Karpas-422 (cell line): ENCODE measurements at regions not wholly inside any gene's neighbourhood (a gene's known extent, or its start where the extent isn't known, plus 50 kb on each side); places are given as distances from the start of the nearest gene placed in this dataset.
"Not testable (repeated sequence)": the region's sequence is repeated elsewhere in the genome, so short reads cannot be mapped to it uniquely, and the experiment has no call there.

Experiments used
- DNase-seq: peaks from one replicate; pipeline ENCODE4 v3.0.0-alpha.2; 2015
- H2AFZ ChIP-seq: fragments of 200-600 bp; sonication (generic); 2 replicates; pipeline ENCODE4 v1.6.1; 2014; ENCODE audit warnings: antibody characterized with exemption, low read length, mixed read lengths
- H3K27ac ChIP-seq: fragments of 200-600 bp; sonication (generic); 2 replicates; pipeline ENCODE4 v1.5.1; 2014; ENCODE audit warnings: mild to moderate bottlenecking, low read length, moderate library complexity
- H3K27me3 ChIP-seq: fragments of 200-600 bp; sonication (generic); 2 replicates; pipeline ENCODE4 v1.6.1; 2014; ENCODE audit warnings: low read length, mixed read lengths
- H3K36me3 ChIP-seq: fragments of 200-600 bp; sonication (generic); 2 replicates; pipeline ENCODE4 v1.6.1; 2014; ENCODE audit warnings: low read length, mixed read lengths; ENCODE audit not compliant: insufficient read depth
- H3K4me1 ChIP-seq: fragments of 200-600 bp; sonication (generic); 2 replicates; pipeline ENCODE4 v1.6.1; 2014; ENCODE audit warnings: mild to moderate bottlenecking, low read length, mixed read lengths
- H3K4me2 ChIP-seq: fragments of 200-600 bp; sonication (generic); 2 replicates; pipeline ENCODE4 v1.6.1; 2014; ENCODE audit warnings: low read length, low read depth, mild to moderate bottlenecking; ENCODE audit not compliant: poor library complexity, severe bottlenecking
- H3K4me3 ChIP-seq: fragments of 200-600 bp; sonication (generic); 2 replicates; pipeline ENCODE4 v1.5.1; 2014; ENCODE audit warnings: mild to moderate bottlenecking, antibody characterized with exemption, low read length, mixed read lengths
- H3K79me2 ChIP-seq: fragments of 200-600 bp; sonication (generic); 2 replicates; pipeline ENCODE4 v1.6.1; 2014; ENCODE audit warnings: mild to moderate bottlenecking, low read length, mixed read lengths
- H3K9ac ChIP-seq: fragments of 200-600 bp; sonication (generic); 2 replicates; pipeline ENCODE4 v1.6.0; 2014; ENCODE audit warnings: low read length
- H3K9me2 ChIP-seq: fragments of 200-600 bp; sonication (generic), shearing (Covaris generic); replicated peaks from 2 replicates; pipeline ENCODE4 v1.6.0; 2014; ENCODE audit warnings: mild to moderate bottlenecking, low read length, moderate library complexity; ENCODE audit not compliant: insufficient read depth
- H3K9me3 ChIP-seq: fragments of 300-700, 200-600 bp; sonication (generic); 2 replicates; pipeline ENCODE4 v1.6.1; 2014; ENCODE audit warnings: low read length, mixed read lengths
- H4K20me1 ChIP-seq: fragments of 200-600 bp; sonication (generic); 2 replicates; pipeline ENCODE4 v1.6.1; 2014; ENCODE audit warnings: mild to moderate bottlenecking, antibody characterized with exemption, low read length, low read depth; ENCODE audit not compliant: insufficient read depth

DNA sequence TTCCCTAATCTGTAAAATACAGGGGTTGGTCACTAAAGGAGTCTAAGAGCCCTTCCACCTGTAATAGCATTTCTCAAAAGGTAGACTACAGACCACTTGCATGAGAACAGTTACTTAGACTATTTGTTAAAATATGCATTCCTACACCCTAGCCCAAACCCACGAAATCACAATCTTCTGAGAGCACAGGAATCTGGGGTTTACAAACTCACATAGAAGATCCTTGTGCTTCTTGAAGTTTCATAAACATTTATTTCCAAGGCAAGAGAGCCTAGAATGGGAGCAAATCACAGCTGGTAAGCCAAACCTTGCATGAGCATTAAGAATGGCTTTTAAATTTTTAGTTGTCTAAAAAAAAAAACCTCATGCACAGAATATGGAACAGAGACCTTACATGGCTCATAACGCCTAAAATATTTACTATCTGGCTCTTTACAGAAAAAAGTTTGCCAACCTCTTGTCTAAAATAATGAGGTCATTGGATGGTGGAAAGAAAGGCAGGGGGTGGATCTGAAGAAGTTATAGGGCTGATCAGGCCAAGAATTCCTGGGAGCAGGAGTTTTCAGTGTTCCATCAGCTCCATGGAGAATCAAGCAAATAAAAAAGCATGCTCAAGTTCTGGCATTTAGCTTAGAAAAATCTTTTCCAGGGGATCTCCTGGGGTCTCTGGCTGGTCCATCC is 133.4 kb downstream of the CCDC34 start:
- peaks cover 22% of the 10 kb centered on the region for H3K4me1 ChIP-seq
- H3K27me3 ChIP-seq: no peaks in the 10 kb centered on the region
- H3K4me2 ChIP-seq: no peak overlapping the region
- H3K36me3 ChIP-seq: no peaks in the 10 kb centered on the region
- no peaks in the 10 kb centered on the region for H3K9me3 ChIP-seq
- no peaks in the 10 kb centered on the region for H3K9me2 ChIP-seq
- no peaks in the 10 kb centered on the region for H4K20me1 ChIP-seq
- no peak overlapping the region for H3K9ac ChIP-seq
- H2AFZ ChIP-seq: no peak overlapping the region
- H3K4me3 ChIP-seq: no peak overlapping the region
- no peak overlapping the region for H3K27ac ChIP-seq
- DNase-seq: no peak
- no peaks in the 10 kb centered on the region for H3K79me2 ChIP-seq

- Histone ChIP-seq H3K4me2 (no peak overlapping the region), H2AFZ (no peak overlapping the region), H3K36me3 (no peaks in the 10 kb centered on the region), H3K9me2 (no peaks in the 10 kb centered on the region), H3K4me1 (peaks cover 15% of the 10 kb centered on the region), H3K27ac (no peak overlapping the region), H3K79me2 (no peaks in the 10 kb centered on the region), H3K4me3 (no peak overlapping the region), H3K9me3 (no peaks in the 10 kb centered on the region), H4K20me1 (no peaks in the 10 kb centered on the region), H3K9ac (no peak overlapping the region), H3K27me3 (no peaks in the 10 kb centered on the region)
- no peak for DNase-seq
Observed at GRCh38 chr11:27228906-27229290, 134.1 kb downstream of the CCDC34 start.

DNA sequence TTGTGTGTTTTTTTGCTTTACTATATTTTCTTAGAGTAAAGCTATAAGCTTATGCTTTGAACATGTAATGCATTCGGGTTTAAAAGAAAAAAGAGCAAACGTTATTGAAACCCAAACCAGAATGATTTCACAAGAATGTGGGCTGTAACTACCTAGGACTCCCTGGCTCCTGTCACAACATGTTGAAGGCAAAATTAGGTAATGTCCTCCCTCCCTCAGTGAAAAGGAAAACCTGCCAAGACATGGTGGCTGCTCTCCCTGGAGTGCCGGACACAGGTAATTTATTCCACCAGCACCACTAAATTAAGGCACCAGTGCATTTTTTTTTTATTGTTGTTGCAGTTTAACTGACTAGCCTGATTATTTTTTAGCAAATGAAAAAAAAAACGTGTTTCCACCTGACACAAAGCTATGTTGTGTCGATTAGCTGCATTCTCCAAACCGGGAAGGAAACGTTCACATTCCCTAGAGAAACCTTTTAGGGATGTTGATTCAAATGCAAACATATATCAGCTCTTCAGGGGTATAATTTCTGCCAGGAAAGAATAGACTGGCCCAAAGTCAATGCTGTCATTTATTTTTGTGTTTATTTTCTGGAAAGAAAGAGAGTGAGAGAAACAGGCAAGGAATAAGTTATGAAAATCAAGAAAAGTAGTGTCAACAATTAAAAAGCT is 134.6 kb downstream of the CCDC34 start:
- no peaks in the 10 kb centered on the region for H3K79me2 ChIP-seq
- no peak overlapping the region for H2AFZ ChIP-seq
- DNase-seq: no peak
- no peaks in the 10 kb centered on the region for H4K20me1 ChIP-seq
- no peaks in the 10 kb centered on the region for H3K9me2 ChIP-seq
- H3K27me3 ChIP-seq: no peaks in the 10 kb centered on the region
- no peaks in the 10 kb centered on the region for H3K9me3 ChIP-seq
- H3K9ac ChIP-seq: no peak overlapping the region
- no peaks in the 10 kb centered on the region for H3K36me3 ChIP-seq
- no peak overlapping the region for H3K4me2 ChIP-seq
- H3K4me1 ChIP-seq: peaks cover 9% of the 10 kb centered on the region
- no peak overlapping the region for H3K4me3 ChIP-seq
- H3K27ac ChIP-seq: no peak overlapping the region

DNA sequence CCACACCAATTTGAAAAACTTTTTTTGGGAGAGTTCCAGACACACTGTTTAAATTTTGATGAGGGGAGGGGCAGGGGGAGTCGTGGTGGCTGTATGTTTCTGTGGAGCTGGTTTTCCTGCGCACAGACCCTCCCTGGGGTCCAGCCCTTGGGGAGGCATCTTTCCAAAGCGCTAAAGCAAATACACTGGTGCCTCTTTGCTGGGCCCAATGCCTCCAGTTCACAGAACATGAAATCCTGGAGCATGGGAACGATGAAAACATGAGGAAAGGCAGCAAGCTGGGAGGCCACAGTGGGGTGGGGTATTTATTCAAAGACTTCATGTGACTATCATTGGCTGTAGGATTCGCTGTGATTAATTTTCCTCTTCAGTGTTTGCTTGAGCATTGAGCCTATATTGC is 135.3 kb downstream of the CCDC34 start:
- no peaks in the 10 kb centered on the region for H3K9me3 ChIP-seq
- H3K4me3 ChIP-seq: no peak overlapping the region
- H3K4me1 ChIP-seq: peaks cover 3% of the 10 kb centered on the region
- no peaks in the 10 kb centered on the region for H3K36me3 ChIP-seq
- H3K9ac ChIP-seq: no peak overlapping the region
- H3K9me2 ChIP-seq: no peaks in the 10 kb centered on the region
- DNase-seq: no peak
- H3K79me2 ChIP-seq: no peaks in the 10 kb centered on the region
- no peak overlapping the region for H2AFZ ChIP-seq
- H3K27ac ChIP-seq: no peak overlapping the region
- no peaks in the 10 kb centered on the region for H3K27me3 ChIP-seq
- no peaks in the 10 kb centered on the region for H4K20me1 ChIP-seq
- H3K4me2 ChIP-seq: no peak overlapping the region

DNA sequence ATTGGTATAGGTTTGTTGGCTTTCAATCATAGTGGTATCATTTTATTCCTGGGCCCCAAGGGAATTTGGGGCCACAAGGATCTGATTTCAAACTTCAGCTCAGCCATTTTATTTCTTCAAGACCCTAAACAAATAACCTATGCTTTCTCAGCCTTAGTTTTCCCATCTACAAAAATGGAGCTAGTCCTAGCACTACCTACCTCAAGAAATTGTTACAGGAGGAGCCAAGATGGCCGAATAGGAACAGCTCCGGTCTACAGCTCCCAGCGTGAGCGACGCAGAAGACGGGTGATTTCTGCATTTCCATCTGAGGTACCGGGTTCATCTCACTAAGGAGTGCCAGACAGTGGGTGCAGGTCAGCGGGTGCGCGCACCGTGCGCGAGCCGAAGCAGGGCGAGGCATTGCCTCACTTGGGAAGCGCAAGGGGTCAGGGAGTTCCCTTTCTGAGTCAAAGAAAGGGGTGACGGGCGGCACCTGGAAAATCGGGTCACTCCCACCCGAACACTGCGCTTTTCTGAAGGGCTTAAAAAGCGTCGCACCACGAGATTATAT is 143.5 kb downstream of the CCDC34 start:
- H3K4me2 ChIP-seq, H4K20me1 ChIP-seq, H3K9me2 ChIP-seq, H3K4me3 ChIP-seq, H3K27me3 ChIP-seq, DNase-seq, H3K36me3 ChIP-seq, H3K27ac ChIP-seq, H3K9me3 ChIP-seq, H3K79me2 ChIP-seq, H2AFZ ChIP-seq, H3K9ac ChIP-seq, H3K4me1 ChIP-seq: not testable (repeated sequence)

- no peak overlapping the region for H3K9ac ChIP-seq
- H3K27ac ChIP-seq: no peak overlapping the region
- DNase-seq: no peak
- peaks cover 7% of the 10 kb centered on the region for H3K4me1 ChIP-seq
- no peak overlapping the region for H3K4me2 ChIP-seq
- no peaks in the 10 kb centered on the region for H3K9me2 ChIP-seq
- H3K36me3 ChIP-seq: no peaks in the 10 kb centered on the region
- no peaks in the 10 kb centered on the region for H4K20me1 ChIP-seq
- no peaks in the 10 kb centered on the region for H3K9me3 ChIP-seq
- no peak overlapping the region for H3K4me3 ChIP-seq
- H3K27me3 ChIP-seq: no peaks in the 10 kb centered on the region
- H2AFZ ChIP-seq: no peak overlapping the region
- no peaks in the 10 kb centered on the region for H3K79me2 ChIP-seq
Observed at GRCh38 chr11:27218421-27219038, 144.5 kb downstream of the CCDC34 start.

- H2AFZ ChIP-seq: no peak overlapping the region
Observed at GRCh38 chr11:27217948-27218420, 145.0 kb downstream of the CCDC34 start.

DNA sequence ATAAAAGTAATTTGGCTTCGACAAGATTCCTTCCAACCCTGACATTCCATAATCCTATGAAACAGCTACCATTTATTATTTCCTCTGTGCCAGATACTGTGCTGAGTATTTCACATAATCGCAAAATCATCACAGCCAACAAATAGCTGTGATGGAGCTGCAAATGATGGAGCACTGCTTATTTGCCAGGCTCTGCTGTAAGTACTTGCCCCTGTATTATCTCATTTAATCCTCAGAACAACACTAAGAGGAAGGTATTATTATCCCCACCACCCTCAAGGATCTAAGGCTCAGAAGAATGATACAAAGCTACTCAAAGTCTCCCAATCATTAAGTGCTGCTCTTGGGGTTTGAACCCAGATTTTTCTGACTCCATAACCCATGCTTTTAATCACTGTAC is 145.5 kb downstream of the CCDC34 start:
- Histone ChIP-seq H4K20me1 (no peaks in the 10 kb centered on the region), H3K27me3 (no peaks in the 10 kb centered on the region), H2AFZ (no peak overlapping the region), H3K9me3 (no peaks in the 10 kb centered on the region), H3K4me1 (peaks cover 7% of the 10 kb centered on the region), H3K9ac (no peak overlapping the region), H3K36me3 (no peaks in the 10 kb centered on the region), H3K9me2 (no peaks in the 10 kb centered on the region), H3K27ac (no peak overlapping the region), H3K79me2 (no peaks in the 10 kb centered on the region), H3K4me2 (no peak overlapping the region), H3K4me3 (no peak overlapping the region)
- no peak for DNase-seq

More at GRCh38 chr11:27217948-27218420, 145.0 kb downstream of the CCDC34 start:
- no peaks in the 10 kb centered on the region for H3K27me3 ChIP-seq
- no peaks in the 10 kb centered on the region for H3K9me3 ChIP-seq
- no peak for DNase-seq
- no peaks in the 10 kb centered on the region for H3K79me2 ChIP-seq
- no peaks in the 10 kb centered on the region for H3K9me2 ChIP-seq
- no peak overlapping the region for H3K9ac ChIP-seq
- no peaks in the 10 kb centered on the region for H4K20me1 ChIP-seq
- H3K36me3 ChIP-seq: no peaks in the 10 kb centered on the region
- H3K4me2 ChIP-seq: no peak overlapping the region
- H3K27ac ChIP-seq: no peak overlapping the region
- H3K4me1 ChIP-seq: peaks cover 7% of the 10 kb centered on the region
- no peak overlapping the region for H3K4me3 ChIP-seq
